Kidney (tissue), 13 donors: ENCODE measurements at regions not wholly inside any gene's neighbourhood (a gene's known extent, or its start where the extent isn't known, plus 50 kb on each side); places are given as distances from the start of the nearest gene placed in this dataset.

Experiments
- DNase-seq, 5 donors: peaks; one replicate each; pipeline ENCODE4 v3.0.0-alpha.2; 2013 to 2020
- FAIRE-seq: peaks from 2 replicates; lab custom pipeline; 2012; peaks lifted over from hg19 to GRCh38; lab: Jason Lieb, UNC
- H3K27ac ChIP-seq, 2 donors: one replicate each; pipeline ENCODE4 v1.7.0; 2013; ENCODE audit warnings: low read depth in 2 of 2, low read length in 2 of 2, inconsistent platforms in 1 of 2
- H3K27me3 ChIP-seq: one replicate; pipeline ENCODE4 v1.7.1; 2013; ENCODE audit warnings: low read length, inconsistent platforms; ENCODE audit not compliant: control insufficient read depth, insufficient read depth
- H3K36me3 ChIP-seq, 3 donors: one replicate each; pipeline versions ENCODE4 v1.7.0 to v1.7.1; 2013; ENCODE audit warnings: low read length in 3 of 3, control low read depth in 1 of 3, inconsistent platforms in 1 of 3; ENCODE audit not compliant: insufficient read depth in 3 of 3, control insufficient read depth in 2 of 3
- H3K4me1 ChIP-seq, 3 donors: one replicate each; pipeline versions ENCODE4 v1.7.0 to v1.7.1; 2013; ENCODE audit warnings: low read length in 3 of 3, inconsistent platforms in 1 of 3, low read depth in 1 of 3; ENCODE audit not compliant: control insufficient read depth in 2 of 3, insufficient read depth in 2 of 3
- H3K4me3 ChIP-seq, 3 donors: one replicate each; pipeline versions ENCODE4 v1.7.0 to v1.8.1; 2013; ENCODE audit warnings: low read length in 3 of 3, control low read depth in 1 of 3, inconsistent platforms in 1 of 3
- H3K9ac ChIP-seq, 3 donors: one replicate each; pipeline versions ENCODE4 v1.7.0 to v1.7.1; 2013; ENCODE audit warnings: low read length in 3 of 3, control low read depth in 1 of 3, inconsistent platforms in 1 of 3
- H3K9me3 ChIP-seq, 3 donors: one replicate each; pipeline versions ENCODE4 v1.7.0 to v1.7.1; 2013; ENCODE audit warnings: low read length in 3 of 3, control low read depth in 1 of 3, inconsistent platforms in 1 of 3; ENCODE audit not compliant: control insufficient read depth in 2 of 3, insufficient read depth in 1 of 3
- CTCF ChIP-seq: IDR thresholded peaks from 3 replicates; pipeline ENCODE4 v1.5.1; 2012; ENCODE audit warnings: mild to moderate bottlenecking, moderate library complexity, borderline replicate concordance; ENCODE audit not compliant: insufficient read depth; ENCODE audit errors: extremely low read depth
- intact Hi-C: fragments of 100-400 bp; cut with DNase I; formaldehyde crosslinking; loops from one replicate; pipeline ENCODE4 v1.11.1; 2022
- donor health status: control.
- donor health status: control.
- donor health status: control.
- donor health status: control.
- donor health status: control.
- donor health status: DM: yes; HTN: yes; CAD: no.
- donor health status: Normal renal cell carcinoma (clear cell type).

- FAIRE-seq (no peak), DNase-seq (no peak)
- TF ChIP-seq CTCF = no peak
- Histone ChIP-seq H3K9ac (no peak overlapping the region), H3K4me3 (no peak overlapping the region), H3K27ac (no peak overlapping the region), H3K36me3 (no peaks in the 10 kb centered on the region), H3K27me3 (no peaks in the 10 kb centered on the region), H3K9me3 (no peaks in the 10 kb centered on the region), H3K4me1 (no peaks in the 10 kb centered on the region)
- intact Hi-C loops = no loop called here
These were observed 589.8 kb upstream of the DPPA4 start for GRCh38 chr3:109927161-109927560.

GRCh38 chr3:109927726-109928125, 590.4 kb upstream of the DPPA4 start:
- FAIRE-seq (no peak), DNase-seq (no peak)
- intact Hi-C loops = no loop called here
- H3K4me1 ChIP-seq = no peaks in the 10 kb centered on the region
- H3K9ac ChIP-seq = no peak overlapping the region
- TF ChIP-seq CTCF = no peak
- H3K36me3 ChIP-seq = no peaks in the 10 kb centered on the region
- H3K4me3 ChIP-seq = no peak overlapping the region
- no peaks in the 10 kb centered on the region for H3K9me3 ChIP-seq
- H3K27ac ChIP-seq = no peak overlapping the region
- no peaks in the 10 kb centered on the region for H3K27me3 ChIP-seq

- Histone ChIP-seq H3K27me3 (no peaks in the 10 kb centered on the region), H3K36me3 (no peaks in the 10 kb centered on the region), H3K4me3 (no peak overlapping the region), H3K9ac (no peak overlapping the region), H3K27ac (no peak overlapping the region), H3K9me3 (no peaks in the 10 kb centered on the region), H3K4me1 (no peaks in the 10 kb centered on the region)
- DNase-seq = no peak
- intact Hi-C loops = no loop called here
- no peak for FAIRE-seq
- no peak for TF ChIP-seq CTCF
These were observed 593.2 kb upstream of the DPPA4 start for GRCh38 chr3:109930582-109930981.

- no peak for TF ChIP-seq CTCF
- Histone ChIP-seq H3K27ac (no peak overlapping the region), H3K27me3 (no peaks in the 10 kb centered on the region), H3K4me3 (no peak overlapping the region), H3K4me1 (no peaks in the 10 kb centered on the region), H3K9me3 (no peaks in the 10 kb centered on the region), H3K36me3 (no peaks in the 10 kb centered on the region), H3K9ac (no peak overlapping the region)
- intact Hi-C loops = no loop called here
- DNase-seq = no peak
- no peak for FAIRE-seq
These were observed 596.2 kb upstream of the DPPA4 start for GRCh38 chr3:109933576-109933975.
